ENCODE measurements at regions not wholly inside any gene's neighbourhood (a gene's known extent, or its start where the extent isn't known, plus 50 kb on each side); places are given as distances from the start of the nearest gene placed in this dataset.

GRCh38 chr9:74125941-74126340 lies 371.2 kb upstream of the RORB start:
- TF ChIP-seq CTCF (conservative IDR thresholded peaks at IDR 0.05; ENCODE audit: low read depth in 2 of 2): no peak
- no peak for TF ChIP-seq POLR2AphosphoS5 (IDR thresholded peaks at IDR 0.05; ENCODE audit: low read depth)
- no peak for TF ChIP-seq EZH2phosphoT487 (IDR thresholded peaks at IDR 0.05; ENCODE audit: unreplicated experiment)
- TF ChIP-seq REST (IDR thresholded peaks at IDR 0.05; ENCODE audit: unreplicated experiment): no peak
- no peak for TF ChIP-seq CREB1 (CRISPR knock-in tag; IDR thresholded peaks at IDR 0.05; ENCODE audit: low read depth)
- TF ChIP-seq JUNB (IDR thresholded peaks at IDR 0.05; ENCODE audit: unreplicated experiment): no peak
- TF ChIP-seq EZH2 (IDR thresholded peaks at IDR 0.05; ENCODE audit: low read depth, unreplicated experiment): no peak
- no peak for TF ChIP-seq ETS1 (IDR thresholded peaks at IDR 0.05)
- TF ChIP-seq NANOG (IDR thresholded peaks at IDR 0.05; ENCODE audit: borderline replicate concordance): no peak
- TF ChIP-seq STAT1 (IDR thresholded peaks at IDR 0.05; ENCODE audit: unreplicated experiment): no peak
- no peak for TF ChIP-seq ZNF331 (CRISPR knock-in tag; IDR thresholded peaks at IDR 0.05; ENCODE audit: low read depth)
- no peak for TF ChIP-seq ZNF114 (CRISPR knock-in tag; IDR thresholded peaks at IDR 0.05)
- TF ChIP-seq ZNF462 (CRISPR knock-in tag; IDR thresholded peaks at IDR 0.05): no peak
